Endothelial cell of umbilical vein (primary cell): ENCODE measurements at regions not wholly inside any gene's neighbourhood (a gene's known extent, or its start where the extent isn't known, plus 50 kb on each side); places are given as distances from the start of the nearest gene placed in this dataset.

Source experiments
- BruUV-seq: library from RNA; stranded (reverse); fragments of 400-500 nt; replicated peaks from 2 replicates; lab custom pipeline; 2021; lab: Mats Ljungman, UMichigan
- CTCF ChIA-PET: fragments of 300-600, 350-600 bp; sonication (Branson Sonifier 250); formaldehyde crosslinking; loops from one replicate; lab custom pipeline; 2021; ENCODE audit warnings: antibody characterized with exemption, inconsistent platforms; lab: Charles Lee
- POLR2A ChIA-PET: fragments of 300-600, 350-600 bp; sonication (Branson Sonifier 250); formaldehyde crosslinking; loops from one replicate; lab custom pipeline; 2021; ENCODE audit warnings: antibody characterized with exemption, inconsistent platforms; lab: Charles Lee
- DNase-seq: peaks from one replicate; pipeline ENCODE4 v3.0.0-alpha.2; 2011; ENCODE audit warnings: low read depth, low spot score
- FAIRE-seq: peaks from 2 replicates; lab custom pipeline; 2011; peaks lifted over from hg19 to GRCh38; lab: Jason Lieb, UNC
- H2AFZ ChIP-seq: 2 replicates; pipeline ENCODE4 v1.6.0; 2012; ENCODE audit warnings: low read depth, low read length, control low read depth, inconsistent platforms
- H3K27ac ChIP-seq: 2 replicates; pipeline ENCODE4 v1.5.1; 2011; ENCODE audit warnings: low read depth, mild to moderate bottlenecking, control low read depth, low read length, moderate library complexity; ENCODE audit not compliant: insufficient read depth
- H3K27me3 ChIP-seq, 2 experiments: 2 replicates each; pipeline versions ENCODE4 v1.6.0 to v1.6.1; 2011; ENCODE audit warnings: low read length in 2 of 2, mixed read lengths in 1 of 2; ENCODE audit not compliant: control insufficient read depth in 2 of 2, insufficient read depth in 2 of 2
- H3K36me3 ChIP-seq, 2 experiments: 2 replicates in 1 of 2; 3 replicates in 1 of 2; pipeline ENCODE4 v1.5.1; 2011; ENCODE audit warnings: low read length in 2 of 2, mild to moderate bottlenecking in 1 of 2, moderate library complexity in 1 of 2; ENCODE audit not compliant: control insufficient read depth in 2 of 2, insufficient read depth in 2 of 2; ENCODE audit errors: extremely low read depth in 1 of 2
- H3K4me1 ChIP-seq: 3 replicates; pipeline ENCODE4 v1.5.1; 2011; ENCODE audit warnings: mild to moderate bottlenecking, low read length; ENCODE audit not compliant: control insufficient read depth, insufficient read depth; ENCODE audit errors: extremely low read depth
- H3K4me2 ChIP-seq: 2 replicates; pipeline ENCODE4 v1.6.1; 2011; ENCODE audit warnings: low read length, control low read depth, mixed read lengths; ENCODE audit not compliant: insufficient read depth
- H3K4me3 ChIP-seq, 3 experiments: fragments of 200-600 bp in 1 of 3; sonication (generic), shearing (Covaris generic) in 1 of 3; replicated peaks in 1 of 3; 2 replicates each; pipeline ENCODE4 v1.5.1; 2011 to 2016; ENCODE audit warnings: control low read depth in 3 of 3, low read length in 3 of 3, mild to moderate bottlenecking in 2 of 3, inconsistent platforms in 1 of 3, low read depth in 1 of 3, moderate library complexity in 1 of 3; ENCODE audit not compliant: insufficient read depth in 1 of 3
- H3K79me2 ChIP-seq: 2 replicates; pipeline ENCODE4 v1.6.0; 2012; ENCODE audit warnings: low read length, inconsistent platforms; ENCODE audit not compliant: control insufficient read depth, insufficient read depth
- H3K9ac ChIP-seq: replicated peaks from 2 replicates; pipeline ENCODE3; 2011; ENCODE audit warnings: low read length, control low read depth; ENCODE audit not compliant: insufficient read depth; ENCODE audit errors: extremely low read depth
- H3K9me1 ChIP-seq: replicated peaks from 3 replicates; pipeline ENCODE4 v1.6.0; 2011; ENCODE audit warnings: mild to moderate bottlenecking, low read length; ENCODE audit not compliant: control insufficient read depth, insufficient read depth; ENCODE audit errors: extremely low read depth
- H3K9me3 ChIP-seq: replicated peaks from 2 replicates; pipeline ENCODE4 v1.5.1; 2012; ENCODE audit warnings: low read length, inconsistent platforms; ENCODE audit not compliant: control insufficient read depth, insufficient read depth
- H4K20me1 ChIP-seq: replicated peaks from 2 replicates; pipeline ENCODE3; 2011; ENCODE audit warnings: mild to moderate bottlenecking, low read length; ENCODE audit not compliant: control insufficient read depth, insufficient read depth; ENCODE audit errors: extremely low read depth
- CTCF ChIP-seq, 2 donors: IDR thresholded peaks; 1 replicate in 1 of 2; 2 replicates in 1 of 2; pipeline ENCODE4 v1.5.1; 2011; ENCODE audit warnings: low read length in 2 of 2, mild to moderate bottlenecking in 2 of 2, moderate library complexity in 2 of 2, control low read depth in 1 of 2, inconsistent platforms in 1 of 2, low read depth in 1 of 2; ENCODE audit not compliant: insufficient read depth in 1 of 2; ENCODE audit errors: extremely low read depth in 1 of 2
- EZH2 ChIP-seq: IDR thresholded peaks from 2 replicates; pipeline ENCODE4 v1.6.1; 2012; ENCODE audit warnings: borderline replicate concordance, low read depth, mild to moderate bottlenecking, moderate library complexity, low read length, inconsistent platforms; ENCODE audit not compliant: severe bottlenecking
- FOS ChIP-seq: IDR thresholded peaks from 2 replicates; pipeline ENCODE4 v1.6.1; 2011; ENCODE audit warnings: mild to moderate bottlenecking, low read length, moderate library complexity, borderline replicate concordance; ENCODE audit not compliant: insufficient read depth
- GATA2 ChIP-seq: IDR thresholded peaks from 2 replicates; pipeline ENCODE4 v1.7.0; 2011; ENCODE audit warnings: low read depth, mild to moderate bottlenecking, moderate library complexity, mixed read lengths, low read length; ENCODE audit not compliant: insufficient read length, insufficient read depth
- JUN ChIP-seq: IDR thresholded peaks from 2 replicates; pipeline ENCODE4 v1.6.1; 2011; ENCODE audit warnings: borderline replicate concordance, low read depth; ENCODE audit not compliant: insufficient read length, insufficient read depth
- MAX ChIP-seq: IDR thresholded peaks from 2 replicates; pipeline ENCODE4 v1.6.1; 2011; ENCODE audit not compliant: insufficient read depth, insufficient read length
- MYC ChIP-seq: IDR thresholded peaks from one replicate; pipeline ENCODE4 v1.6.1; 2011; ENCODE audit warnings: mild to moderate bottlenecking, low read depth, low read length
- POLR2A ChIP-seq: IDR thresholded peaks from 2 replicates; pipeline ENCODE4 v1.6.1; 2012; ENCODE audit warnings: low read depth, mild to moderate bottlenecking, control low read depth, low read length
- POLR2AphosphoS5 ChIP-seq: IDR thresholded peaks from 2 replicates; pipeline ENCODE4 v1.6.1; 2012; ENCODE audit warnings: low read depth, mild to moderate bottlenecking, control low read depth, low read length, moderate library complexity; ENCODE audit not compliant: insufficient read depth
- dilution Hi-C: fragments of 300-500 bp; cut with MboI; formaldehyde crosslinking; loops from one replicate; pipeline ENCODE4 v1.15.0; 2019; ENCODE audit warnings: low sequenced_read_pairs; ENCODE audit not compliant: extremely low pct_ligation_motif_present
- intact Hi-C: fragments of 100-400 bp; cut with micrococcal nuclease; formaldehyde crosslinking; loops from one replicate; pipeline ENCODE4 v1.10.0; 2022

- Histone ChIP-seq H3K27ac (no peak overlapping the region), H3K79me2 (no peaks in the 10 kb centered on the region), H3K4me2 (no peak overlapping the region), H4K20me1 (no peaks in the 10 kb centered on the region), H3K9me1 (no peaks in the 10 kb centered on the region), H3K36me3 (no peaks in the 10 kb centered on the region), H3K9ac (no peak overlapping the region), H3K4me3 (no peak overlapping the region), H2AFZ (no peak overlapping the region), H3K27me3 (no peaks in the 10 kb centered on the region), H3K4me1 (no peaks in the 10 kb centered on the region), H3K9me3 (no peaks in the 10 kb centered on the region)
- no peak for DNase-seq
- FAIRE-seq: no peak
- dilution Hi-C loops: no loop called here
- ChIA-PET CTCF (interaction anchor here (0.6 to 1.3 kb wide), 3 partner anchors 11 to 62 kb away, joined by 3 to 5 read pairs (median 4); no protein-coding TSS in a partner anchor), POLR2A (no interaction called here)
- TF ChIP-seq MAX (no peak), POLR2A (no peak), MYC (no peak), EZH2 (no peak), POLR2AphosphoS5 (no peak), CTCF (IDR thresholded peaks at IDR 0.05; ENCODE audit: extremely low read depth in 1 of 2, insufficient read depth in 1 of 2, low read depth in 1 of 2, low read length in 2 of 2) (no peak), FOS (no peak), GATA2 (no peak), JUN (no peak)
- intact Hi-C loops: no loop called here
- no TSS peak for BruUV-seq
Measured at GRCh38 chr6:148242180-148242579, 100.5 kb upstream of the SASH1 start.
